ENCODE measurements at regions not wholly inside any gene's neighbourhood (a gene's known extent, or its start where the extent isn't known, plus 50 kb on each side); places are given as distances from the start of the nearest gene placed in this dataset.

- TF ChIP-seq ZSCAN18 (CRISPR knock-in tag; IDR thresholded peaks at IDR 0.05) (no peak), KAT7 (CRISPR knock-in tag; IDR thresholded peaks at IDR 0.05; ENCODE audit: borderline replicate concordance) (no peak), ESRRA (CRISPR knock-in tag; IDR thresholded peaks at IDR 0.05; ENCODE audit: borderline replicate concordance) (no peak), FOXJ3 (CRISPR knock-in tag; IDR thresholded peaks at IDR 0.05; ENCODE audit: borderline replicate concordance) (no peak), ZNF396 (CRISPR knock-in tag; IDR thresholded peaks at IDR 0.05; ENCODE audit: borderline replicate concordance) (no peak), MYBL2 (CRISPR knock-in tag; IDR thresholded peaks at IDR 0.05) (no peak), E2F1 (CRISPR knock-in tag; IDR thresholded peaks at IDR 0.05) (no peak)
Observed at GRCh38 chr13:107582171-107582570, 633.2 kb downstream of the LIG4 start (continued).

- Mint-ChIP-seq H3K27me3 (ENCODE audit: low read depth) (peaks cover 76% of the 10 kb centered on the region), H3K4me1 (peaks cover 32% of the 10 kb centered on the region), H3K4me3 (no peak overlapping the region), H3K9me3 (peaks cover 17% of the 10 kb centered on the region), H3K36me3 (peaks cover 14% of the 10 kb centered on the region), H3K27ac (no peak overlapping the region)
- no peak for TF ChIP-seq SMAD3 (CRISPR knock-in tag; IDR thresholded peaks at IDR 0.05; ENCODE audit: borderline replicate concordance)
- TF ChIP-seq TP53 (CRISPR knock-in tag; IDR thresholded peaks at IDR 0.05) = no peak
- TF ChIP-seq SOX15 (CRISPR knock-in tag; IDR thresholded peaks at IDR 0.05) = no peak
- TF ChIP-seq GABPB1 (CRISPR knock-in tag; IDR thresholded peaks at IDR 0.05) = no peak
- no peak for TF ChIP-seq TEAD4 (CRISPR knock-in tag; IDR thresholded peaks at IDR 0.05)
- no peak for TF ChIP-seq CTCF (IDR thresholded peaks at IDR 0.05)
- no peak for TF ChIP-seq ZBTB43 (CRISPR knock-in tag; IDR thresholded peaks at IDR 0.05)
- TF ChIP-seq ZNF121 (CRISPR knock-in tag; IDR thresholded peaks at IDR 0.05) = no peak
- POLR2A ChIA-PET = no interaction called here
- ATAC-seq = no peak
- no peak for DNase-seq (ENCODE audit: low spot score)
- CTCF ChIA-PET = no interaction called here
Observed at GRCh38 chr13:107580741-107581412, 634.5 kb downstream of the LIG4 start.

- Mint-ChIP-seq H3K36me3 (peaks cover 22% of the 10 kb centered on the region), H3K27ac (no peak overlapping the region), H3K4me3 (no peak overlapping the region), H3K27me3 (ENCODE audit: low read depth) (peaks cover 75% of the 10 kb centered on the region), H3K9me3 (peaks cover 28% of the 10 kb centered on the region), H3K4me1 (peaks cover 68% of the 10 kb centered on the region)
- POLR2A ChIA-PET = no interaction called here
- ATAC-seq = no peak
- DNase-seq (ENCODE audit: low spot score) = no peak
- CTCF ChIA-PET = no interaction called here
- TF ChIP-seq FOXK1 (CRISPR knock-in tag; IDR thresholded peaks at IDR 0.05) (no peak), TCF7 (CRISPR knock-in tag; IDR thresholded peaks at IDR 0.05; ENCODE audit: low read depth) (no peak), ESRRA (CRISPR knock-in tag; IDR thresholded peaks at IDR 0.05; ENCODE audit: borderline replicate concordance) (no peak), AR (CRISPR knock-in tag; IDR thresholded peaks at IDR 0.05) (no peak), OVOL2 (CRISPR knock-in tag; IDR thresholded peaks at IDR 0.05; ENCODE audit: borderline replicate concordance) (no peak), ZNF532 (CRISPR knock-in tag; IDR thresholded peaks at IDR 0.05; ENCODE audit: borderline replicate concordance) (no peak)
Observed at GRCh38 chr13:107576430-107576829, 638.9 kb downstream of the LIG4 start.
